Memory B cell (primary cell): ENCODE measurements at regions not wholly inside any gene's neighbourhood (a gene's known extent, or its start where the extent isn't known, plus 50 kb on each side); places are given as distances from the start of the nearest gene placed in this dataset.

Experiments
- ATAC-seq: fragments of 150-1000 bp; cut with Tn5 transposase; 2 replicates; pipeline ENCODE4 v1.10.0; 2021; ENCODE audit warnings: low read depth, mild to moderate bottlenecking, moderate library complexity
- DNase-seq, 2 donors: peaks; one replicate each; pipeline ENCODE4 v3.0.0; 2022; ENCODE audit warnings: low spot score in 2 of 2
- H3K27ac Mint-ChIP-seq: one replicate; pipeline ENCODE4 v1.8.0; 2022; ENCODE audit warnings: mild to moderate bottlenecking, moderate library complexity, mixed read lengths
- H3K27me3 Mint-ChIP-seq: one replicate; pipeline ENCODE4 v1.8.0; 2022; ENCODE audit warnings: mixed read lengths
- H3K36me3 Mint-ChIP-seq: one replicate; pipeline ENCODE4 v1.8.0; 2022; ENCODE audit warnings: mild to moderate bottlenecking, mixed read lengths
- H3K4me1 Mint-ChIP-seq: one replicate; pipeline ENCODE4 v1.8.0; 2022; ENCODE audit warnings: mixed read lengths
- H3K4me3 Mint-ChIP-seq: one replicate; pipeline ENCODE4 v1.8.0; 2022; ENCODE audit warnings: mild to moderate bottlenecking, moderate library complexity, mixed read lengths
- H3K9me3 Mint-ChIP-seq: one replicate; pipeline ENCODE4 v1.8.0; 2022; ENCODE audit warnings: mixed read lengths

DNA sequence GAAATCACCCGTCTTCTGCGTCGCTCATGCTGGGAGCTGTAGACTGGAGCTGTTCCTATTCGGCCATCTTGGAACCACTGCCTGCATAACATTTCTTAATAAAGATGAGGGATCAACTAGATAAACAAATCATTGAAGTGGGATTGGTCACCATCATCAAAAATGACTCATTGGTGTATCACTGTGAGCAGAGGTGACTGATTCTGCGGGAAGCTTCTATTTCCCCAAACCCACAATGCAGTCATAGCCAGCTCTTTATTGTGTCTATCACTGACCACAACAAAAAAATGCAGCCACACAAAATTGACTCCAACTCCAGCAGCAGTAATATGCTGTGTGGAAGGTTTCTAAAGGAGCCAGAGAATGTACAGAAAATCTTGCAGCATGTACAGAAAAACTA, 630.7 kb upstream of the HS6ST1 start:
- Mint-ChIP-seq H3K9me3 (peaks cover 6% of the 10 kb centered on the region), H3K27me3 (peaks cover 16% of the 10 kb centered on the region), H3K4me1 (no peaks in the 10 kb centered on the region), H3K36me3 (no peaks in the 10 kb centered on the region), H3K4me3 (no peak overlapping the region), H3K27ac (no peak overlapping the region)
- ATAC-seq, result no peak
- DNase-seq, result no peak

DNA sequence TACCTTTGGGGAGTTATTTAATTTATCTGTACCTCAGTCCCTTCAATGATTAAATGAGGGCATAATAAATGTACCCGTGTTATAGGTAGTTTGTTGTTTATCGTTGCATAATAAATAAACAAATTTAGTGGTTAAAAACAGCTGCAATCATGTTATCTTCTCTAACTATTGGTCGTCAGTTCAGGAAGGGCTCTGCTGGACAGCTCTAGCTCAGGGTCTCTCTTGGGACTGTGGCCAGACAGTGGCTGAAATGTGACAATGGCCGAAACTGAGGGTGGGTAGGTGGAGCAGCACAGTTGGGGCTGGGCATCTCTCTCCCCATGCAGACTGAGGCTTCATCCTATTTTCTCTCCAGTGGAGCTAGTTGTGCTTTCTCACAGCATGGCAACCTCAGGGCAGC, 632.1 kb upstream of the HS6ST1 start:
- no peak overlapping the region for H3K4me3 Mint-ChIP-seq
- H3K27me3 Mint-ChIP-seq, result peaks cover 19% of the 10 kb centered on the region
- no peaks in the 10 kb centered on the region for H3K36me3 Mint-ChIP-seq
- peaks cover 7% of the 10 kb centered on the region for H3K9me3 Mint-ChIP-seq
- DNase-seq (no peak), ATAC-seq (no peak)
- no peak overlapping the region for H3K27ac Mint-ChIP-seq
- H3K4me1 Mint-ChIP-seq, result no peaks in the 10 kb centered on the region

DNA sequence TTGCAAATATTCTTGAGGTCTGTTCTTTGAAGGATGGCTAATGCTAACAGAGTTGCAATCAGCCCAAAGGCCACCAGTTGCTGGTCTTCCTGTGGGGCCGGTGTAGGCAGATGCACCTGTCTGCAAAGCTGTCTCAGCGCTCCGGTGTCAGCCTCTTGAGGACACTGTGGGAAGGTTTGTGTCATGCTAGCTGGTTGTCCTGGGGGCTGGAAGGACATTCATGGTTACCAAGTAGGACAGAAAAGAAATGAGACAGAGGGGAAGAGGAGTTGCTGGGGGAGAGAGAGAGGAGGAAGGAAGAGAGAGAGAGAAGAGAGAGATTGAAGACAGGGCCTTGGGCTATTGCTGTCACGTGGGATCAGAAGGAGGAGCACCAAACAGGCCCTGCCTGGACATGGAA, 639.6 kb upstream of the HS6ST1 start:
- H3K9me3 Mint-ChIP-seq, result peaks cover 7% of the 10 kb centered on the region
- no peak for DNase-seq
- H3K4me1 Mint-ChIP-seq, result no peaks in the 10 kb centered on the region
- no peak overlapping the region for H3K4me3 Mint-ChIP-seq
- ATAC-seq, result no peak
- peaks cover 8% of the 10 kb centered on the region for H3K27me3 Mint-ChIP-seq
- H3K36me3 Mint-ChIP-seq, result no peaks in the 10 kb centered on the region
- no peak overlapping the region for H3K27ac Mint-ChIP-seq

GRCh38 chr2:128967646-128968045, 649.0 kb upstream of the HS6ST1 start:
- Mint-ChIP-seq H3K27me3 (peaks cover 2% of the 10 kb centered on the region), H3K27ac (no peak overlapping the region), H3K9me3 (peaks cover under 1% of the 10 kb centered on the region), H3K4me1 (no peaks in the 10 kb centered on the region), H3K4me3 (no peak overlapping the region), H3K36me3 (no peaks in the 10 kb centered on the region)
- DNase-seq (no peak), ATAC-seq (no peak)

DNA sequence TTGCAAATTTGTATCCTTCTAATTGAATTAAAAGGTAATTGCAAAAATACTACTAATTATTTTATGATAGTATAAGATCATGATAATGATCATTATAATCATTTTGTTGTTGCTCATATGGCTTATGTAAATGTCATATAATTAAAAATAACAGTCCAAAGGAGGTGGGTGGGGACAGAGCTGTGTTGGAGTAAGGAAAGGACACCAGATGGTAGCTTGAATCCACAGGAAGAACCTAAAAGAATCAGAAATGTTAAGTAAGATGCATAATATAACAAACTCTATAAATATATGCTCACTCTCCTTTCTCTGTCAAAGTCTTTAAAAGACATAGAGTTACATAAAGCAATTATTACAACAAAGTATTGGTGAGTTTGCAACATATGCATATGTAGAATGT, 650.7 kb upstream of the HS6ST1 start:
- H3K4me1 Mint-ChIP-seq, result no peaks in the 10 kb centered on the region
- H3K4me3 Mint-ChIP-seq, result no peak overlapping the region
- no peaks in the 10 kb centered on the region for H3K27me3 Mint-ChIP-seq
- H3K9me3 Mint-ChIP-seq, result no peaks in the 10 kb centered on the region
- DNase-seq, result no peak
- no peak for ATAC-seq
- H3K27ac Mint-ChIP-seq, result no peak overlapping the region
- no peaks in the 10 kb centered on the region for H3K36me3 Mint-ChIP-seq

DNA sequence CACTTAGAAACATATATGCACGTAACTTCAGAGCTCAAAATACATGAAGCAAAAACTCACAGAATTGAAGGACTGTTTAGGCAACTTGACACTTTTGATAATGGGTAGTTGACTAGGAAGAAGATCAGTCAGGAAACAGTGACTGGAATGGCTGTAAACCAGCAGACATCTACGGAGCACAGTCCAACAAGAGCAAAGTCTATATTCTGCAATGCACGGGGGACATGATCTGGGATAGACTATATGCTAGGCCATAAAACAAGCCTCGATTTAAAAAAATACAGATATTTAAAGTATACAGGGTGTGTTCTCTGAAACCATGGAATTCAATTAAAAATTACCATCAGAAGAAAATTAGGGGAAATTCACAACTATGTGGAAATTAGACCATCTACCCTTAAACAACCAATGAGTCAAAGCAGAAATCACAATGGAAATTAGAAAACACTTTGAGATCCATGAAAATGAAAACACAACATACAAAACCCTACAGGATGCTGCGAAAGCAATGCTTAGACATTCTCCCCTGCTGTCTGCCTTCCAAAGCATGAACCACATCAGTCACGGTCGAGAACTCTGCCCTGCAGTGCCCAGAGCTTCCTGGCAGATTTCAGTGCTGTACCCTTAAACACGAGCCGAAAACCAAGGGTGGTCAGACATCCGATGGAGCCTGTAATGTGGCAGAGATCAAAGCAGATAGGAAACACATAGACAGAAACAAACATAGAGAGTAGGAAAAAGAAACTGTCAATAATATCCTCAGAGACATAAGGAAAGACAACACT, 651.9 kb upstream of the HS6ST1 start:
- Mint-ChIP-seq H3K4me3 (no peak overlapping the region), H3K4me1 (no peaks in the 10 kb centered on the region), H3K9me3 (no peaks in the 10 kb centered on the region), H3K36me3 (no peaks in the 10 kb centered on the region), H3K27me3 (no peaks in the 10 kb centered on the region), H3K27ac (no peak overlapping the region)
- ATAC-seq (no peak), DNase-seq (no peak)

DNA sequence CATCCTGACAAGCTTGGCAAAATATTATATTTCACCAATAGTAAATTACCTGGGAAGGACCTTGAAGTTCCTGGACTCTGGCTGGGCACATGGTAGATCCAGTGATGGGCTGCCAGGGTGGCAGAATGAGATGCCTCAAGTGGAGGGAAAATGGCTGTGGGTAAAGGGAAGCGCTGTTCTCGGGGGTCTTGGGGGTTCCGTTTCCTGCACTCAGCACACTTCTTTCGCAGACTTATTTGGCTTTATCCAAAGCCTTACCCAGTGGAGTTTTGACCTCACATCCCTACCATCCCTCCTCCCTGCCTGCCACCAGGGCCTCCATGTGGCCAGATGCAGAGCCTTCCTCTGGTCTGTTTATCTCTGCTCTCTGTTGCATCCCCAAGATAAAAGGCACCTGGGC, 654.9 kb upstream of the HS6ST1 start:
- Mint-ChIP-seq H3K27me3 (no peaks in the 10 kb centered on the region), H3K9me3 (no peaks in the 10 kb centered on the region)

GRCh38 chr2:128978212-128978611, 659.5 kb upstream of the HS6ST1 start:
- H3K4me1 Mint-ChIP-seq, result no peaks in the 10 kb centered on the region
- no peaks in the 10 kb centered on the region for H3K36me3 Mint-ChIP-seq
- H3K9me3 Mint-ChIP-seq, result no peaks in the 10 kb centered on the region
- H3K4me3 Mint-ChIP-seq, result no peak overlapping the region
- H3K27me3 Mint-ChIP-seq, result no peaks in the 10 kb centered on the region
- no peak overlapping the region for H3K27ac Mint-ChIP-seq
- no peak for ATAC-seq
- no peak for DNase-seq

More for the DNA sequence above, 654.9 kb upstream of the HS6ST1 start:
- DNase-seq, result no peak
- H3K36me3 Mint-ChIP-seq, result no peaks in the 10 kb centered on the region
- H3K4me1 Mint-ChIP-seq, result no peaks in the 10 kb centered on the region
- ATAC-seq, result no peak
- H3K4me3 Mint-ChIP-seq, result no peak overlapping the region
- H3K27ac Mint-ChIP-seq, result no peak overlapping the region

DNA sequence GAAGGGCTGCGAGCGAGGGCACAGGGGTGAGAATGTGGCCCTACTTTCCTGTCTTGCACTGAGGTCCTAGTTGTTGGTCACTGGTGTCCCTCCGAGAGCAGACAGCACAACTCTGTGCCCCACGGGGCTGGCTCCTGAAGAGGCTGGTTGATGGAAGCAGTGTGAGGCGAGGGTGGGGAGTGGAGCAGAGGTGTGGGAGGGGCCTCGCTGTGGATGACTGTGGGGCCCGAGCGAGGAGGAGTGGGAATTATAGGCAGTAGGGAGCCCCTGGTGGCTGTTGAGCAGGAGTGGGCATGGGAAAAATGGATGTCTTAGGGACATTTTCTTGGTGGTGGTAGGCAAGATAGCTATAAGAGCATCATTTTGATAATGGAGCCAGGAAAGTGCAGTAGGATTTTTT, 660.5 kb upstream of the HS6ST1 start:
- no peaks in the 10 kb centered on the region for H3K27me3 Mint-ChIP-seq
- no peak for ATAC-seq

GRCh38 chr2:128980475-128980874, 661.8 kb upstream of the HS6ST1 start:
- no peak for ATAC-seq
- no peaks in the 10 kb centered on the region for H3K4me1 Mint-ChIP-seq
- DNase-seq, result no peak
- no peaks in the 10 kb centered on the region for H3K9me3 Mint-ChIP-seq
- H3K36me3 Mint-ChIP-seq, result no peaks in the 10 kb centered on the region
- no peak overlapping the region for H3K27ac Mint-ChIP-seq
- no peak overlapping the region for H3K4me3 Mint-ChIP-seq
- no peaks in the 10 kb centered on the region for H3K27me3 Mint-ChIP-seq

More for the DNA sequence above, 660.5 kb upstream of the HS6ST1 start:
- Mint-ChIP-seq H3K36me3 (no peaks in the 10 kb centered on the region), H3K4me1 (no peaks in the 10 kb centered on the region), H3K4me3 (no peak overlapping the region), H3K9me3 (no peaks in the 10 kb centered on the region), H3K27ac (no peak overlapping the region)
- no peak for DNase-seq

- no peaks in the 10 kb centered on the region for H3K27me3 Mint-ChIP-seq
- no peaks in the 10 kb centered on the region for H3K9me3 Mint-ChIP-seq
- DNase-seq (no peak), ATAC-seq (no peak)
- H3K4me3 Mint-ChIP-seq, result no peak overlapping the region
- no peak overlapping the region for H3K27ac Mint-ChIP-seq
- no peaks in the 10 kb centered on the region for H3K36me3 Mint-ChIP-seq
- no peaks in the 10 kb centered on the region for H3K4me1 Mint-ChIP-seq
Observed at GRCh38 chr2:128981353-128981752, 662.7 kb upstream of the HS6ST1 start.

- no peak overlapping the region for H3K27ac Mint-ChIP-seq
- no peaks in the 10 kb centered on the region for H3K27me3 Mint-ChIP-seq
- ATAC-seq, result no peak
- H3K9me3 Mint-ChIP-seq, result no peaks in the 10 kb centered on the region
- H3K4me1 Mint-ChIP-seq, result no peaks in the 10 kb centered on the region
- H3K4me3 Mint-ChIP-seq, result no peak overlapping the region
- DNase-seq, result no peak
- H3K36me3 Mint-ChIP-seq, result no peaks in the 10 kb centered on the region
Observed at GRCh38 chr2:128982001-128982400, 663.3 kb upstream of the HS6ST1 start.

DNA sequence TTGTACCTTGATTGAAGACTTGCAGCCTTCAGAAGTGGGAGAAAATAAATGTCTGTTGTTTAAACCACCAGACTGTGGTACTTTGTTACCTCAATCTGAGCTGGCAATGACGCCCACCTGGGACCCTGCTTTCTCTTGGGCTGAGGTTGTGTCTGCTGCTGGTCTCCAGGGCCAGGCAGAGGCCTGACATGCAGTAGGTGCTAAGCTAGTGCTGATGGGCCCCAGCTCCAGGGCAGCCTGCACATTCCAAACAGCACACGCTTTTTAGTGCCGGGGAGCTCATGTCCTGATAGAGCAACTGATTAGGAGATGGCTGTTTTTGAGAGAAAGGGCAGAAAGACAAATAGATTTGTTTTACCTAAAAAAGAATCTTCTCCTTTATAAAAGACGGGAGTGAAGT, 664.0 kb upstream of the HS6ST1 start:
- Mint-ChIP-seq H3K36me3 (no peaks in the 10 kb centered on the region), H3K27me3 (no peaks in the 10 kb centered on the region), H3K4me1 (no peaks in the 10 kb centered on the region), H3K27ac (no peak overlapping the region), H3K9me3 (no peaks in the 10 kb centered on the region), H3K4me3 (no peak overlapping the region)
- DNase-seq (no peak), ATAC-seq (no peak)

DNA sequence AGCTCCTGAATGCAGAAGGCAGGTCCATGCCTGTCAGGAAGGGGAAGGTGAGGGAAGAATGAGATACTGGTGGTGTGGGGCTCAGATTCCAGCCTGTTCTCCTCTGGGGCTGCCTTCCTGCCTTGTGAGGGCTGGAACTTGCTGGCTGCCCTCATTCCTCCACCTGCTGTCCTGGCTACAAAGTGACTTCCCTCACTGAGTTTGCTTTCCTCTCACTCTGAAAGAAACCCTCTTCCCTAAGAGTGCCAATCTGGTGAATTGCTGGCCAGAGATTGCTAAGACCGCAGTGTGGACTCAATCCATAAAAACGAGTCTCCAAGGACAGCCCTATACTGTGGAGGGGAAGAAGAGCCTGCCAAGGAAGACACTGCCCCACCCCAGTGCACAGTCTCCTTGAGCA, 664.4 kb upstream of the HS6ST1 start:
- no peak for ATAC-seq
- no peak for DNase-seq
- Mint-ChIP-seq H3K36me3 (no peaks in the 10 kb centered on the region), H3K9me3 (no peaks in the 10 kb centered on the region), H3K4me3 (no peak overlapping the region), H3K4me1 (no peaks in the 10 kb centered on the region), H3K27ac (no peak overlapping the region), H3K27me3 (peaks cover 1% of the 10 kb centered on the region)

DNA sequence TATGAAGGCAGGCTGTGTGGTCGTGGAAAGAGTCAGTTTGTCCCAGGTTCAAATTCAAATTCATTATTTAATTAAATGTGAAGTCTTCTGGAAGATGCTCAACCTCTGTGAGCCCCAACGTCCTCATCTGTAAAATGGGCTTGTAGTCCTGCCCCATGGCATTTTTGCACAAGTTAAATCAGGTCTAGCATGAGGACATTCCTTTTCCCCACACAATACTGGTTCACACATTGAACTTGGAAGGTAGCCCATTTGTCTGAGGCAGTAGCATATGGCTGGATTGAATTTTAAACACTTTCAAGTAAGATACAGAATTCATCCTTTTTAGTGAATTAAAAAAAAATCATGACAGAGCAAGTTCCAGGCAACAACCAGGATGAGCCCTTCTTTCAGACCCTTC, 665.4 kb upstream of the HS6ST1 start:
- no peak for ATAC-seq

More for the DNA sequence above, 665.4 kb upstream of the HS6ST1 start:
- Mint-ChIP-seq H3K27me3 (peaks cover 3% of the 10 kb centered on the region), H3K4me3 (no peak overlapping the region), H3K9me3 (no peaks in the 10 kb centered on the region), H3K4me1 (no peaks in the 10 kb centered on the region), H3K27ac (no peak overlapping the region), H3K36me3 (no peaks in the 10 kb centered on the region)
- DNase-seq, result no peak
